Iris pigment epithelial cell (primary cell): ENCODE measurements at regions not wholly inside any gene's neighbourhood (a gene's known extent, or its start where the extent isn't known, plus 50 kb on each side); places are given as distances from the start of the nearest gene placed in this dataset.

Source experiments
- DNase-seq: peaks from one replicate; pipeline ENCODE4 v3.0.0-alpha.2; 2011; ENCODE audit warnings: low read depth

- DNase-seq: no peak
Measured at GRCh38 chr1:199746666-199747384, 280.7 kb upstream of the NR5A2 start.

- DNase-seq: peak; percentile 25
Measured at GRCh38 chr1:199747984-199748383, 279.5 kb upstream of the NR5A2 start.

GRCh38 chr1:199751506-199751905, 276.0 kb upstream of the NR5A2 start:
- DNase-seq: no peak

GRCh38 chr1:199751962-199752687, 275.4 kb upstream of the NR5A2 start:
- DNase-seq: no peak

GRCh38 chr1:199752688-199753027, 274.9 kb upstream of the NR5A2 start:
- no peak for DNase-seq

- no peak for DNase-seq
Measured at GRCh38 chr1:199753513-199753912, 274.0 kb upstream of the NR5A2 start.

- no peak for DNase-seq
Measured at GRCh38 chr1:199756066-199756465, 271.4 kb upstream of the NR5A2 start.

GRCh38 chr1:199758626-199759255, 268.8 kb upstream of the NR5A2 start:
- peak; percentile 63 for DNase-seq

GRCh38 chr1:199759268-199759730, 268.2 kb upstream of the NR5A2 start:
- peak; percentile 68 for DNase-seq

GRCh38 chr1:199762572-199762971, 264.9 kb upstream of the NR5A2 start:
- no peak for DNase-seq

- DNase-seq: no peak
Measured at GRCh38 chr1:199766218-199766792, 261.2 kb upstream of the NR5A2 start.

- DNase-seq: no peak
Measured at GRCh38 chr1:199767700-199768099, 259.8 kb upstream of the NR5A2 start.

- peak; percentile 83 for DNase-seq
Measured at GRCh38 chr1:199774433-199775089, 252.9 kb upstream of the NR5A2 start.

GRCh38 chr1:199776768-199777497, 250.6 kb upstream of the NR5A2 start:
- DNase-seq: no peak

GRCh38 chr1:199778324-199778955, 249.1 kb upstream of the NR5A2 start:
- DNase-seq: peak; percentile 33

- DNase-seq: no peak
Measured at GRCh38 chr1:199780091-199780490, 247.4 kb upstream of the NR5A2 start.

- peak; percentile 63 for DNase-seq
Measured at GRCh38 chr1:199780948-199781670, 246.4 kb upstream of the NR5A2 start.

GRCh38 chr1:199784138-199784895, 243.2 kb upstream of the NR5A2 start:
- peak; percentile 36 for DNase-seq

- no peak for DNase-seq
Measured at GRCh38 chr1:199786695-199787094, 240.8 kb upstream of the NR5A2 start.

GRCh38 chr1:199789141-199789540, 238.4 kb upstream of the NR5A2 start:
- DNase-seq: no peak
